HepG2 (cell line): ENCODE measurements at regions not wholly inside any gene's neighbourhood (a gene's known extent, or its start where the extent isn't known, plus 50 kb on each side); places are given as distances from the start of the nearest gene placed in this dataset.

Experiments
- ATAC-seq: fragments of 200-7000 bp; cut with Tn5 transposase; 3 replicates; pipeline ENCODE4 v1.9.1; 2020; ENCODE audit warnings: mild to moderate bottlenecking, moderate library complexity
- BruUV-seq: library from RNA; stranded (reverse); fragments of 400-500 nt; replicated peaks from 2 replicates; lab custom pipeline; 2021; lab: Mats Ljungman, UMichigan
- CTCF ChIA-PET: fragments of 300-600 bp; formaldehyde crosslinking; extraction: SDS; loops from one replicate; lab custom pipeline; 2021; ENCODE audit warnings: low total read pairs, inconsistent platforms, low intra/inter-chr PET ratio; lab: Yijun Ruan, JAX
- POLR2A ChIA-PET: fragments of 350-600 bp; sonication (Branson Sonifier 250); formaldehyde crosslinking; loops from one replicate; lab custom pipeline; 2020; ENCODE audit warnings: antibody characterized with exemption, inconsistent platforms; lab: Yijun Ruan, JAX
- DNase-seq: peaks from one replicate; pipeline ENCODE4 v3.0.0-alpha.2; 2015; ENCODE audit warnings: low spot score
- FAIRE-seq: peaks from 3 replicates; lab custom pipeline; 2011; peaks lifted over from hg19 to GRCh38; lab: Jason Lieb, UNC
- H2AFZ ChIP-seq: one replicate; pipeline ENCODE4 v1.6.1; 2011; ENCODE audit warnings: low read length, inconsistent platforms
- H3K27ac ChIP-seq: fragments of 300-600 bp; 3 replicates; pipeline ENCODE4 v1.8.0; 2011; ENCODE audit warnings: mixed run types, mild to moderate bottlenecking, mixed read lengths, low read length, inconsistent platforms; ENCODE audit not compliant: insufficient read depth; ENCODE audit errors: extremely low read length
- H3K27me3 ChIP-seq, 2 experiments: fragments of 200-600 bp in 1 of 2; 2 replicates in 1 of 2; 3 replicates in 1 of 2; pipeline versions ENCODE4 v1.6.0 to v1.8.0; 2011; ENCODE audit warnings: low read length in 2 of 2, mild to moderate bottlenecking in 2 of 2, moderate library complexity in 2 of 2, inconsistent platforms in 1 of 2; ENCODE audit not compliant: insufficient read depth in 2 of 2, control insufficient read depth in 1 of 2
- H3K36me3 ChIP-seq, 2 experiments: fragments of 200-600 bp in 1 of 2; replicated peaks in 1 of 2; 2 replicates in 1 of 2; 3 replicates in 1 of 2; pipeline versions ENCODE4 v1.5.1 to v1.8.0; 2011; ENCODE audit warnings: low read length in 2 of 2, inconsistent platforms in 1 of 2; ENCODE audit not compliant: insufficient read depth in 2 of 2, control insufficient read depth in 1 of 2
- H3K4me1 ChIP-seq: 2 replicates; pipeline ENCODE4 v1.5.1; 2012; ENCODE audit warnings: low read length, inconsistent platforms; ENCODE audit not compliant: insufficient read depth
- H3K4me2 ChIP-seq: 2 replicates; pipeline ENCODE4 v1.6.0; 2011; ENCODE audit warnings: low read depth, low read length, inconsistent platforms
- H3K4me3 ChIP-seq, 3 experiments: fragments of 200-600 bp in 1 of 3; sonication (generic), shearing (Covaris generic) in 1 of 3; replicated peaks in 1 of 3; 2 replicates each; pipeline ENCODE4 v1.5.1; 2011 to 2016; ENCODE audit warnings: low read length in 3 of 3, inconsistent platforms in 2 of 3, low read depth in 2 of 3, mild to moderate bottlenecking in 2 of 3, control low read depth in 1 of 3, mixed read lengths in 1 of 3; ENCODE audit not compliant: insufficient read depth in 1 of 3
- H3K79me2 ChIP-seq: one replicate; pipeline ENCODE4 v1.6.1; 2011; ENCODE audit warnings: low read length, inconsistent platforms; ENCODE audit not compliant: insufficient read depth
- H3K9ac ChIP-seq: 2 replicates; pipeline ENCODE4 v1.6.0; 2011; ENCODE audit warnings: mild to moderate bottlenecking, low read depth, low read length, inconsistent platforms; ENCODE audit not compliant: insufficient read depth
- H3K9me3 ChIP-seq: 2 replicates; pipeline ENCODE4 v1.5.1; 2012; ENCODE audit warnings: mild to moderate bottlenecking, low read length
- H4K20me1 ChIP-seq: 2 replicates; pipeline ENCODE4 v1.6.0; 2011; ENCODE audit warnings: inconsistent platforms, mild to moderate bottlenecking, low read length, moderate library complexity; ENCODE audit not compliant: insufficient read depth
- CHD4 ChIP-seq: fragments of 200-600 bp; sonication (generic); IDR thresholded peaks from 2 replicates; pipeline ENCODE4 v1.7.0; 2017; ENCODE audit warnings: mild to moderate bottlenecking, low read length, borderline replicate concordance
- MYNN ChIP-seq: sonication (generic); formaldehyde crosslinking; IDR thresholded peaks from 2 replicates; pipeline ENCODE4 v1.4.0; 2020; ENCODE audit warnings: mild to moderate bottlenecking, low read depth, missing genetic modification reagents
- NFYB ChIP-seq: sonication (generic); formaldehyde crosslinking; IDR thresholded peaks from 2 replicates; pipeline ENCODE4 v1.4.0; 2020; ENCODE audit warnings: missing genetic modification reagents
- SMARCC2 ChIP-seq: fragments of 450-650 bp; IDR thresholded peaks from 2 replicates; pipeline ENCODE4 v1.6.1; 2017; ENCODE audit warnings: antibody characterized with exemption, mild to moderate bottlenecking
- THAP9 ChIP-seq: sonication (generic); formaldehyde crosslinking; IDR thresholded peaks from 2 replicates; pipeline ENCODE4; 2020; ENCODE audit warnings: missing genetic modification reagents, mild to moderate bottlenecking, borderline replicate concordance
- ZBTB33 ChIP-seq: sonication (generic); formaldehyde crosslinking; IDR thresholded peaks from 2 replicates; pipeline ENCODE4 v1.4.0; 2020; ENCODE audit warnings: missing genetic modification reagents
- ZFP36 ChIP-seq: fragments of 150-350 bp; IDR thresholded peaks from 2 replicates; pipeline ENCODE4 v1.6.1; 2018; ENCODE audit warnings: borderline replicate concordance, low read length, low read depth; ENCODE audit not compliant: partially characterized antibody
- ZNF768 ChIP-seq: sonication (generic); formaldehyde crosslinking; IDR thresholded peaks from 2 replicates; pipeline ENCODE4 v1.4.0; 2020; ENCODE audit warnings: missing genetic modification reagents
- ZNF773 ChIP-seq: sonication (generic); formaldehyde crosslinking; IDR thresholded peaks from 2 replicates; pipeline ENCODE4 v1.4.0; 2020; ENCODE audit warnings: missing genetic modification reagents, borderline replicate concordance
- ZNF777 ChIP-seq: sonication (generic); formaldehyde crosslinking; IDR thresholded peaks from 2 replicates; pipeline ENCODE4 v1.4.0; 2020; ENCODE audit warnings: missing genetic modification reagents
- ZSCAN20 ChIP-seq: sonication (generic); formaldehyde crosslinking; IDR thresholded peaks from 2 replicates; pipeline ENCODE4 v1.4.0; 2020; ENCODE audit warnings: missing genetic modification reagents, mild to moderate bottlenecking, borderline replicate concordance
- ZSCAN29 ChIP-seq: sonication (generic); formaldehyde crosslinking; conservative IDR thresholded peaks from 2 replicates; pipeline ENCODE4 v1.4.0; 2020; ENCODE audit warnings: mild to moderate bottlenecking, missing genetic modification reagents
- ZXDC ChIP-seq: sonication (generic); formaldehyde crosslinking; IDR thresholded peaks from 2 replicates; pipeline ENCODE4 v1.5.0; 2020; ENCODE audit warnings: mild to moderate bottlenecking, missing genetic modification reagents
- WGBS: methylation state at CpG from one replicate; pipeline ENCODE4 v1.1.6; 2017; ENCODE audit warnings: low lambda C conversion rate; 5-methylcytosine and 5-hydroxymethylcytosine counted together
- in situ Hi-C: cut with HindIII; loops from 2 replicates; pipeline ENCODE4 v1.10.0; 2017; ENCODE audit warnings: low pct_unique_long_range_greater_than_20kb; ENCODE audit not compliant: extremely low pct_ligation_motif_present
- intact Hi-C: fragments of 100-400 bp; cut with micrococcal nuclease; formaldehyde crosslinking; loops from one replicate; pipeline ENCODE4 v1.10.0; 2022; ENCODE audit not compliant: unreplicated experiment

- no peak for DNase-seq
- in situ Hi-C loops = no loop called here
- H3K9me3 ChIP-seq = no peaks in the 10 kb centered on the region
- H3K4me1 ChIP-seq = no peaks in the 10 kb centered on the region
- H3K4me3 ChIP-seq = no peak overlapping the region
- no peak overlapping the region for H2AFZ ChIP-seq
- FAIRE-seq = no peak
- CTCF ChIA-PET = no interaction called here
- no peaks in the 10 kb centered on the region; a peak in 1 of 5 replicates for H3K27me3 ChIP-seq
- no peak for TF ChIP-seq ZSCAN20 (CRISPR knock-in tag)
- no peak for TF ChIP-seq ZNF768 (CRISPR knock-in tag)
- TF ChIP-seq MYNN = no peak
- no peak for TF ChIP-seq NFYB
- TF ChIP-seq ZSCAN29 (CRISPR knock-in tag) = no peak
- TF ChIP-seq SMARCC2 = no peak
- no peak for TF ChIP-seq ZFP36
- no peak for TF ChIP-seq CHD4
- intact Hi-C loops = no loop called here
- 3% methylated on average over 3 of the region's 3 CpGs for WGBS
- no peak for ATAC-seq
- no TSS peak for BruUV-seq
- H4K20me1 ChIP-seq = no peaks in the 10 kb centered on the region
- no peak overlapping the region for H3K9ac ChIP-seq
- POLR2A ChIA-PET = no interaction called here
- H3K36me3 ChIP-seq = no peaks in the 10 kb centered on the region
- H3K79me2 ChIP-seq = no peaks in the 10 kb centered on the region
- no peak overlapping the region for H3K4me2 ChIP-seq
- H3K27ac ChIP-seq = no peak overlapping the region
These were observed 524.4 kb upstream of the RGMA start for GRCh38 chr15:93613386-93613785.

GRCh38 chr15:93612953-93613352, 523.9 kb upstream of the RGMA start:
- no peak overlapping the region for H2AFZ ChIP-seq
- intact Hi-C loops = no loop called here
- H3K27me3 ChIP-seq = no peaks in the 10 kb centered on the region; a peak in 1 of 5 replicates
- in situ Hi-C loops = no loop called here
- H3K27ac ChIP-seq = no peak overlapping the region
- no peaks in the 10 kb centered on the region for H4K20me1 ChIP-seq
- DNase-seq (no peak), FAIRE-seq (no peak), ATAC-seq (no peak)
- H3K9ac ChIP-seq = no peak overlapping the region
- H3K79me2 ChIP-seq = no peaks in the 10 kb centered on the region
- 3% methylated on average over 2 of the region's 2 CpGs for WGBS
- no peak overlapping the region for H3K4me2 ChIP-seq
- H3K9me3 ChIP-seq = no peaks in the 10 kb centered on the region
- BruUV-seq = no TSS peak
- H3K4me3 ChIP-seq = no peak overlapping the region
- CTCF ChIA-PET = no interaction called here
- H3K4me1 ChIP-seq = no peaks in the 10 kb centered on the region
- no peaks in the 10 kb centered on the region for H3K36me3 ChIP-seq
- POLR2A ChIA-PET = no interaction called here
- TF ChIP-seq ZBTB33 (no peak), ZNF777 (CRISPR knock-in tag) (no peak), THAP9 (CRISPR knock-in tag) (no peak), ZNF773 (CRISPR knock-in tag) (no peak), ZXDC (CRISPR knock-in tag) (no peak)
